GM21526 (cell line): ENCODE measurements at regions not wholly inside any gene's neighbourhood (a gene's known extent, or its start where the extent isn't known, plus 50 kb on each side); places are given as distances from the start of the nearest gene placed in this dataset.

Experiments used
- ATAC-seq: cut with Tn5 transposase; IDR thresholded peaks from one replicate; pipeline ENCODE4 v1.9.1; 2021; ENCODE audit warnings: moderate library complexity; ENCODE audit not compliant: unreplicated experiment, low FRiP score

- no peak for ATAC-seq
Measured at GRCh38 chrX:42456176-42456700, 321.7 kb downstream of the PPP1R2C start.

GRCh38 chrX:42450228-42450627 is 327.7 kb downstream of the PPP1R2C start:
- no peak for ATAC-seq

GRCh38 chrX:42443267-42443666 is 334.7 kb downstream of the PPP1R2C start:
- ATAC-seq, result no peak

- no peak for ATAC-seq
Measured at GRCh38 chrX:42442745-42443144, 335.2 kb downstream of the PPP1R2C start.

GRCh38 chrX:42437211-42437610 is 340.8 kb downstream of the PPP1R2C start:
- no peak for ATAC-seq

- no peak for ATAC-seq
Measured at GRCh38 chrX:42434458-42435166, 343.4 kb downstream of the PPP1R2C start.

GRCh38 chrX:42432552-42432951 is 345.4 kb downstream of the PPP1R2C start:
- no peak for ATAC-seq

- no peak for ATAC-seq
Measured at GRCh38 chrX:42422961-42423360, 355.0 kb downstream of the PPP1R2C start.

GRCh38 chrX:42420426-42420825 is 357.5 kb downstream of the PPP1R2C start:
- no peak for ATAC-seq

GRCh38 chrX:42415636-42416035 is 362.3 kb downstream of the PPP1R2C start:
- no peak for ATAC-seq

- no peak for ATAC-seq
Measured at GRCh38 chrX:42414057-42414456, 363.9 kb downstream of the PPP1R2C start.

GRCh38 chrX:42399632-42400024 is 378.3 kb downstream of the PPP1R2C start:
- no peak for ATAC-seq

GRCh38 chrX:42398967-42399631 is 378.9 kb downstream of the PPP1R2C start:
- ATAC-seq, result no peak

- ATAC-seq, result no peak
Measured at GRCh38 chrX:42396136-42396535, 381.8 kb downstream of the PPP1R2C start.

GRCh38 chrX:42392846-42393245 is 385.1 kb downstream of the PPP1R2C start:
- no peak for ATAC-seq

- ATAC-seq, result no peak
Measured at GRCh38 chrX:42386681-42387080, 391.3 kb downstream of the PPP1R2C start.

GRCh38 chrX:42385730-42386129 is 392.2 kb downstream of the PPP1R2C start:
- ATAC-seq, result no peak

- ATAC-seq, result no peak
Measured at GRCh38 chrX:42384956-42385355, 393.0 kb downstream of the PPP1R2C start.

- ATAC-seq, result no peak
Measured at GRCh38 chrX:42378857-42379256, 399.1 kb downstream of the PPP1R2C start.

- ATAC-seq, result no peak
Measured at GRCh38 chrX:42375086-42375485, 402.9 kb downstream of the PPP1R2C start.

GRCh38 chrX:42366181-42366580 is 411.8 kb downstream of the PPP1R2C start:
- ATAC-seq, result no peak

- ATAC-seq, result no peak
Measured at GRCh38 chrX:42362219-42362618, 415.7 kb downstream of the PPP1R2C start.
